ENCODE measurements at regions not wholly inside any gene's neighbourhood (a gene's known extent, or its start where the extent isn't known, plus 50 kb on each side); places are given as distances from the start of the nearest gene placed in this dataset.
"Not testable (repeated sequence)": the region's sequence is repeated elsewhere in the genome, so short reads cannot be mapped to it uniquely, and the experiment has no call there.

DNA sequence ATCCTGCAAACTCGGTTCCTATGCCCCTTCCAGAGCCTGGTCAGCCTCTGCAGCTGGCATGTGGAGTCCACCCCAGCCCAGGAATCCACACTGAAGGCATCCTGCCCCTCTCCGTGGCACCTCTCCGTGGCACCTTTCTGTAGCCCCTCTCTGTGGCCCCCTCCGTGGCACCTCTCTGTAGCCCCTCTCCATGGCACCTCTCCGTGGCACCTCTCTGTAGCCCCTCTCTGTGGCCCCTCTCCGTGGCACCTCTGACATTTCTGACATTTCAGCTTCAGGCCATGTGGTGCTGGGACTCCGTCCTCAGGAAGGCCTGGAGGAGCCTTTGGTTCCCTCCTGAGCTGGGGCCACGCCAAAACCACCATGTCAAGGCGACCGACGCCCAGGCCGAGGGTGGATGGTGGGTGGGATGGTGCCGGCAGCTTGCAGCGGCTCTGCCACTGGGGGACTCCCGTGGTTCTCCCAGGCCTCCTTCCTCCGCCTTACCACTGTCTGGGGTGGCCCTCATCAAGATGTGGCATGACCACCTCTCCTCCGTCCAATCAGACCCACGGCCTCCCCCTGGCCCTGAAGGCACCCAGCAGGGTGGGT, 1518.5 kb downstream of the BRD1 start:
- no peak for DNase-seq

DNA sequence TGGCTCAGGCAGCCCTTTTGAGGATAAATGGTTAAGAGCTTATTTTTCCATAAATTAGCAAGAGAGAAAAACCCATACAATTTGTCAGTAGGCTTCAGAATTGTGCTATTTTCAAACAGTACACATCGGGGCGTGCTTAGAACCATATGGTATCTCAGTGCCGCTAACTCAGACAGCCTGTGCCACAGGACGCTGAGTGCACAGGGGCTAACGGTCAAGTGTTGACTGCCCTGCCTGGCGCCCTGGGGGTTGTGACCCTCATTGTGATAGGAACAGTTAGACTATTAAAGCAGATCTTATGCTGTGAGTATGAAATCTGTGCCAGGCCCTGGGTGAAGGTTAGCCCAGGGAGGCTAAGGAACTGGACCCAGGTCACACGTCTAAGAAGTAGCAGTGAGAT, 1519.7 kb downstream of the BRD1 start:
- DNase-seq = no peak

DNA sequence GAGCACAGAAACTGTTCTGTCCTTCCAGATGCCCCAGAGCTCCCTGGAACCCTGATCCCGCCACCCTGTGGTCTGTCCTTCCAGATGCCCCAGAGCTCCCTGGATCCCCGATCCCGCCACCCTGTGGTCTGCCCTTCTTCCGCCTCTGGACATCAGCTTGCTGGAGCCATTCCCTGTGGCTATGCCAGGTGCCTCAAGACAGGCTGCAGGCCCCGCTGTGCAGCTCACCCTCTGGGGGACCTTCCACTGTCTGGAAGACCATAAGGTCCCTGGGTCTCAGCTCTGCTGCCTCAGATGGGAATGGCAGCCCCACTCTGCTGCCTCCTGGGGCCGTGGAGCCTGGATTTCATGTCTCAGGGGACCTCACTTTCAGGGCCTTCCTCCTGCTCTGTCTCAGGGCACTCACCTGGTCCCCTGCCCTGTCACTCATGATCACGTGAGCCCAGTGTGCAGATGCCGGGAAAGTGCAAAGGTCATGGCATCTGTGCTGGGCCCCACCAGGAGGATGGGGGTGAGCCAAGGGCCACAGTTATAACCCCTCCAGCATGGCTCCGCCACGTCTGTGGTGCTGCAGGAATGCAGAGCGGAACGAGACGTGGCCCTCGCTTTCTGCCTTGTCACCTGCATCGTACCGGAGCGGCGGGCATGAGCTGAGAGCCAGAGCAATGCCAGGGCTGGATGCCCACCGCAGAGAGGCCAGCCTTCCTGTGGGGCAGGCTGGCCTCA, 1520.7 kb downstream of the BRD1 start:
- DNase-seq = no peak

DNA sequence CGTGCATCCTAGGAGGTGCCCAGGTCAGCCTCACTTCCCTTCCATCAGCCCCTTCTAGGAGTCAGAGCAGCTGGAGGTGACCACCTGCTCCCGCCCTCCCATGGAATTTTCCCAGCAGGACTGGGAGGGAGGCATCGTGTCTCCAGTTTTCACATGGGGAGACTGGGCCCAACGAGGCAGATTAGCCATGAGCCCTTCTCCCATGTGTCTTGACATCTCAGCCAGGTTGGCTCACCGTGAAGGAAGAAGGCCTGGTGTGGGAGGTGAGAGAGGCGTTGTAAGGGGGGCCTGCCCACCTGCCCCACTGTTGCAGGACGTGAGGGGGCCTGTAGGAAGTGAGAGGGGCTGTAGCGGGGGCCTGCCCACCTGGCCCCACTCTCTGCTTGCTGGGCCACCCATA, 1521.4 kb downstream of the BRD1 start:
- DNase-seq = no peak

DNA sequence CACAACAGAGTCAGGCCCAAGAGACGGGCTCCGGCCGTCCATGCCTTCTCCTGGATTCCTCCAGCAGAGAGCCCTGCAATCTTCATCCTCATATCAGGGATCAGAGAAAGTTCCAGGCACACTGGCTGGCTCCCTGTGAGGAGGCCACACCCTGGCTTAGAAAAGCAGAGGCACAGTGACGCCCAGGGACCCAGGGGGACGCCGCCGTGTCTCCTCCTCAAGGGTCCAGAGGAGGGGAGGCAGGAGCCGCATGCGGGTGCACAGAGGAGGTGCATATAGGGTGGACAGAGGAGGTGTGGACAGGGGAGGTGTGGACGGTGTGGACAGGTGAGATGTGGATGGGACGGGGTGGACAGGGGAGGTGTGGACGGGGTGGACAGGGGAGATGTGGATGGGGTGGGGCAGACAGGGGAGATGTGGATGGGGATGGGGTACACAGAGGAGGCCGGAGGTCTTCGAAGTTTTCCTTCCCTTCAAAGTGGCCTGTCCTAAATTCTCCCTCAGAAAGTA, 1521.9 kb downstream of the BRD1 start:
- no peak for DNase-seq

DNA sequence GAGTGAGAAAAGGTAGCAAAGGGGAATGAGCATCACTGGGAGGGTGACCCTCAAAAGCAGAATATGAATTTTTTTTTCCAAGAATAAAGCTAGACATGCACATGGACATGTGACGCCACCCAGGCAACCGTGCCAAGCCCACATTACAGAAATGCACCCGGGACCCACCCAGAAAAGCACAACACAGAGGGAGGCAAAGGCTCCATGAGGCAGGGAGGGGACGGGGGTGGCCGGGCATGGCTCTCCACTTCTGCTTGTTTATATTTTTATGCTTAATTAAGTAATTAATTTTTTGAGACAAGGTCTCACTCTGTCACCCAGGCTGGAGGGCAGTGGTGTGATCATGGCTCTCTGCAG, 1524.3 kb downstream of the BRD1 start:
- DNase-seq = no peak

DNA sequence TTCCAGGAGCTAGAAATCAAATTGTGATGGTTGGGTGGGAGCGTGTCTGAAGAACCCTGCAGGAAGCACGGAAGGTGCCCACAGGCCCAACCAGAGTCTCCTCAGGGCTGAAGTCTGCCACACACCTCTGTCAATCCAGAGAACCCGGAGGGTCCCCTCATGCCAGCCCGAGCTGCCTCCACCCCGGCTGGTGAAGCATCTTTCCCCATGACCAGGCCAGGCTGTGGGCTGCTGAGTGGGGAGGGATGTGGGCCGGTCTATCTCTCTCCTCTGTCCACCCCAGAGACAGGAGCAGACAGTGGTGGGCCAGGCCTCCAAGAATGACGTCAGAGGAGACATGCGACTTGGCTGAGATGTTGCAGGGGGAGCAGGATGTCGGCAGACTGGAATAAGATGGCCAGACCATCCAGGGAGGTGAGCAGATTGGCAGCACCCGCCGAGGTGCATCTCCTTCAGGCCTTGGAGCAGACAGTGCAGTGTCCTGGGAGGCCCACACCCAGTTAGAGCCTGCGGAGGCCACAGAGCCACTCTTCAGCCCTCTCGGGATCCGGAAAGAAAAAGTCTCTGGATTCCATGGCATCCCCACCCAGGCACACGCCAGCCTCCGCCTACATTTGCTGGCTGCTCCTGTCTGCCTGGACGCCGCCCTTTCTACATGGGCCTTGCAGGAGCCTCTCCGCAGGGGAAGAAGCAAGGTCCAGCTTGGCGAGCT, 1524.9 kb downstream of the BRD1 start:
- DNase-seq = no peak

DNA sequence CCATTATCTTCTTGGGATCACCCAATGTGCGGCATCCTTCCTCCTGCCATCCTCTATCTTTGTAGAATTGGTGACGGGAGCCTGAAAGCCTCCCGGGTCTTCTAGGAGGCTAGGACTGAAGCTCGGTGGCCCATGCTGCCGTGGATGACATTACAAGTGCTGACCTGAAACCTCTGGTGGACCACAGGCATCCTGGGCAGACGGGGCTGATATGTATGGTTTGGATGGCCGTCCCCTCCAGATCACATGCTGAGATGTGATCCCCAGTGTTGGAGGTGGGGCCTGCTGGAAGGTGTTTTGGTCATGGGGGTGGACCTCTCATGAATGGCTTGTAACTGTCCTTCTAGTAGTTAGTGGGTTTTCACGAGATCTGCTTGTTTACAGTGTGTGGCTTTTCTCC, 1525.8 kb downstream of the BRD1 start:
- DNase-seq = no peak

DNA sequence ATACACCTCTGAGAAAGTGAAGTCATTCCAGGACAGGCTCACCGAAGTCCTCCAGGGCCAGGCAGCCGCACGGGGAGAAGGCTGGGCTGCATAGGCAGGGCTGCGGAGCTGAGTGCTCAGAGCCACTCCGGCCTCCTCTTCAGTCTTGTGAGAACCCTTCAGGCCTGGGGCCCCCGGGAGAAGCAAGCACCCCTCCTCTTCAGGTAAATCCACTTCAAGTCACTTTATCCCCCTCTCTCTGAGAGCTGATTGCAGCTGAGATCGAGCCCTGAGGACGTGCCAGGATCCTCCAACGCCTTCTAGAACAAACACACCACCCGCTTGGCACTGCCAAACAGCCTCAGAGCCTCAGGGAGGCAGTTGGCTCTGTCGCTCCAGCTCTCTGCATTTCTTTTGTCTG, 1526.3 kb downstream of the BRD1 start:
- DNase-seq = peak; percentile 2 to 26

DNA sequence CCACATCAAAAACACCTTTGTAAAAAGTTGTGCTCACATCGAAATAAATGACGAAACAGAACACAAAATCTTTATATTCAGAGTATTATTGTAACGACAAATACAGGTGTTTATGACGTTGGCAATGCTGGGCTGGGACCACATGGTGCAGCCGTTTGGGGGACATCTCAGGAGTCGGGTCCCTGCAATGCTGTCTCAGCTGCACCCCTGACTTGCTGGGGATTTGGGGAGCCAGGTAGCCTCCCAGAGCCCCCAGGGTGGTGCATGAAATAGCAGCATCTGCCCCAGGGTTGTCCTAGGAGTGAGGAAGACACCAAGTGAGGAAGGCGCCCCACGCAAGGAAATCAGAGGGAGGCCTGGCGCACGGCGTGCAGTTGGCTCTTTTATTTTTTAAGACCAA, 1526.8 kb downstream of the BRD1 start:
- DNase-seq = no peak

DNA sequence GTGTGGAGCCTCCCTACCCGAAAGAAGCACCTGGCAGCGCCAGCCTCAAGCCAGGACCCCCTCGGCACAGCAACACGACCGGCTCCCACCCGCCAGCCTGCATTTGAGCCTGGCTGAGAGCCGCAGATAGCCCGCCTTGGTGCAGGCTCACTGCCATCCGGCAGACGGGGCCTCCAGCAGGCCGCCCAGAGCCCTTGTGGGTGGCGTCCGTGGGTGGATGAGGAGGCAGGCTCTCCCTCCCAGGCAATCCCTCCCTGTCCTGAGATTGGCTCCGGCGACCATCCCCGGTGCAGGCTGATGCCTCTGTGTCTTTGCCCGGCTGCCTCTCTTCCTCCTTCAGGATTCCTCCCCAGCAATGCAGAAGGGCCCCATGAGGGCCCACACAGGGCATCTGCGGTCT, 1527.9 kb downstream of the BRD1 start:
- no peak for DNase-seq

DNA sequence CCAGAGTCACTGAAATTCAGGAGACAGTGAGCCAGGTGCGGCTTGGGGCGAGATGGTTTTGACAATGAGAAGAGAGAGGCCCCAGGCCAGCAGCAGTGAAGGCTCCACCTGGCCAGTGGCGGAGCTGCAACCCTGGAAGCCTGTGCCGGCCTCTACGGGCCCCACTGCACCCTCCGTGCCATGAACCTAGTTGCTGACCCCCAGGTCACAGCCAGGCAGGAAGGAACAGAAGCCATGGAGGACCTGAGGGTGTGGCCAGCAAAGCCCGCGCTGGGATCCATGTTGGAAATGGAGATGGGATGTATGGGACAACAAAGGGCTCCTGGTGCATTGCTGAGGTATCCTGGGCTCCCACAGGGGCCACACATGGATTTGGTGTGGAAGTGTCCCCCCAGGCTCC, 1528.5 kb downstream of the BRD1 start:
- no peak for DNase-seq

DNA sequence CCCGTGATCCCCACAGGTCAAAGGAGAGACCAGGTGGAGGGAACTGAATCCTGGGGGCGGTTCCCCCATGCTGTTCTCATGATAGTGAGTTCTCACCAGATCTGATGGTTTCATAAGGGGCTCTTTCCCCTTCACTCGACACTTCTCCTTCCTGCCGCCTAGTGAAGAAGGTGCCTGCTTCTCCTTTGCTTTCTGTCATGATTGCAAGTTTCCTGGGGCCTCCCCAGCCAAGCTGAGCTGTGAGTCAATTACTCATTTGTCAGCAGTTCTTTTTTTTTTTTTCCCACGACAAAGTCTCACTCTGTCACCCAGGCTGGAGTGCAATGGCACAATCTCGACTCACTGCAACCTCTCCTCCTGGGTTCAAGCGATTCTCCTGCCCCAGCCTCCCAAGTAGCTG, 1530.4 kb downstream of the BRD1 start:
- DNase-seq = no peak

DNA sequence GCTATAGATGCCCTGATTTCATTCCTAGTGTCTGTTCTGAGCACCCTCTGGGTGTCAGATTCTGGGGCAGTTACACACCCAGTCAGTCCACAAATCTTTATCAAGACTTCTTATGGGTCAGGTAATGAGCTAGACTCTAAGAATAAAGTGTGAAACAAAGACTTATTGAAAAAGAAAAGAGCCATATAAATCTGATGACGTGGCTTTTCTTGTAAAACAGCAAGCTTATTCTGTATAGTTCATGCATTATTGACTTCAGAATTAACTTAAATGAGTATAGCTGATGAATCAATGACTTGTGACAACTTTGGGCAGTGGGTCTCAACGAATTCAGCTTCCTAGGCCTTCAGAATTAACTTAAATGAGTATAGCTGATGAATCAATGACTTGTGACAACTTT, 1527.5 kb downstream of the TBC1D22A start:
- DNase-seq = not testable (repeated sequence)

DNA sequence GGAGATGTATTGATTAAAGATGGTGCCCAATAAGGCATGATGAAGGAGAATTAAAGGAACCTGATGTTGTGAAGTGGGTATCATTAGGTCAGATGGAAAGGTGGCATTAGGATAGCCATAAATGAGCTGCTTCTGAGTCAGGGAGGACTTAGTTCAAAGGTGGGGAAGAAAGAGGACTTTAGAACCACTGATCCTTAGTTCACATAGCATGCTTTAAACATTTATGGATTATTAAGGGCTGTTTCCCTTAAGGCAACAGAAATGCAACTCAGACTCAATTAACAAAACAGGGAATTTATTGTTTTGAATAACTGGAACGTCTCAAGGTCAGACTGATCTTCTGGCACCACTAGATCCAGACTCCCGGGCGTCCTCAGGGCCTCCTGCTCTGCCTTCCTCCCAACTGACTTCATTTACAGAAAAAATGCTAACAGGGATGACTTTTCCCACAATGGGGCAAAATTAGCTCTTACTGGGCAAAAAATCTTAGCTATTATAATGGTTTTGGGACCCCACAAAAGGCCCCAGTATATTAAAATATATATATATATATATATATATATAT, 1526.0 kb downstream of the TBC1D22A start:
- no peak for DNase-seq

DNA sequence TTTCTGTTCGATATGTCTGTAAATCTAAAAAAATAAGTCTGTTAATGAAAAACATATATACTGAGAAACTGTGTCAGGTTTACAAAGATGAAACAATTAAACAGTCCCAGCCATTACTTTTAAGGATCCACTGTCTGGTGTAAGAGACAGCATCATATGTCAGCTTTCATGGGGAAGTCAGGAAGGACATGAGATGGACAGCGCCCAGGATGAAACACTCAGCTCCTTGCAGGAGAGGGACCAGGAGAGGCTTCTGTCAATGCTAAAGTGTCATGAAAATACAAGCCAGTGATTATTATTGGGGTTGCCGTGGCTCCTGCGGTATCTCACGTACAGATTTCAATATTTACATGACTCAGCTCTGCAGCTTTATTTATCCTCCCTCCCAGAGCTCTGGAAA, 1524.6 kb downstream of the TBC1D22A start:
- no peak for DNase-seq

DNA sequence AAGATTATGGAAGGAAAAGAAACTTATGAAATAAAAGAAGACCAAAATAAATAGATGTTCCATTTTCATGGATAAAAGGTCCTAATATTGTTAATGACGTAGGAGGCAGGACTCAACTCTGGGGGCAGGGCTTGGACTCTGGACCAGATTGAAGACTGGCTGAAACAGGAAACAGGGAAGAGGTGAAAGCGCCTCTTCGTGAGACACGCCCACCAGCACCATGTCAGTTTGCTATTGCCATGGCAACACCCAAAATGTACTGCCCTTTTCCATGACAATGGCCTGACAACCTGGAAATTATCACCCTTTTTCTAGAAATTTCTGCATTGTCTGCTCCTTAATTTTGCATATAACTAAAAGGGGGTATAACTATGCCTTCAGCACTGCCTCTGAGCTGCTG, 1522.2 kb downstream of the TBC1D22A start:
- no peak for DNase-seq

DNA sequence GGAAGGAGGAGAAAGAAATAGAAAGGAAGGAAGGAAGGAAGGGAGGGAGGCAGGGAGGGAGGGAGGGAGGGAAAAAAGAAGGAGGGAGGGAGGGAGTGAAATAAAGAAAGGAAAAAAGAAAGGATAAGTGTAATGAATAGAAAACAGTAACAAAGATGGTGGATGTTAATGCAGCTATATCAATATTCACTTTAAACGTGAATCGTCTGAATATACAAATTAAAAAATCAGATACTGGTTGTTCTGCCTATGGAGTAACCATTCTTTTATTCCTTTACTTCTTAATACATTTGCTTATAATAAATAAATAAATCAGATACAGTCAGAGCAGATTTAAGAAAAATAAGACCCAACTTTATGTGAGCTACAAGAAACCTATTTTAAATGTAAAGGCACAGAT, 1520.4 kb downstream of the TBC1D22A start:
- DNase-seq = no peak

DNA sequence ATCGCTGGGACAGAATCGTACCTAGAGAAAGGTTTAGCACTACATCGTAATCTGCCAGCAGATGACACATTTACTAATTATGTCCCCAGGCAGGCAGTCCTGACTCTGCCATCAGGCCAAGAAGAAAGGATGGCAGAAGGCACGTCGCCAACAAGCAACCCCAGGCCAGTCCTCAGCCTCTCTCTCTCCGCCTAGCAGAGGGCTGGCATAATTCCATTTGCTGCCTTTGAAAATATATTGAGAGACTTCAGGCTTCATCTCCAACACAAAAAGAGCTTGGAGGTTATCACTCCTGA, 1517.0 kb downstream of the TBC1D22A start:
- no peak for DNase-seq

DNA sequence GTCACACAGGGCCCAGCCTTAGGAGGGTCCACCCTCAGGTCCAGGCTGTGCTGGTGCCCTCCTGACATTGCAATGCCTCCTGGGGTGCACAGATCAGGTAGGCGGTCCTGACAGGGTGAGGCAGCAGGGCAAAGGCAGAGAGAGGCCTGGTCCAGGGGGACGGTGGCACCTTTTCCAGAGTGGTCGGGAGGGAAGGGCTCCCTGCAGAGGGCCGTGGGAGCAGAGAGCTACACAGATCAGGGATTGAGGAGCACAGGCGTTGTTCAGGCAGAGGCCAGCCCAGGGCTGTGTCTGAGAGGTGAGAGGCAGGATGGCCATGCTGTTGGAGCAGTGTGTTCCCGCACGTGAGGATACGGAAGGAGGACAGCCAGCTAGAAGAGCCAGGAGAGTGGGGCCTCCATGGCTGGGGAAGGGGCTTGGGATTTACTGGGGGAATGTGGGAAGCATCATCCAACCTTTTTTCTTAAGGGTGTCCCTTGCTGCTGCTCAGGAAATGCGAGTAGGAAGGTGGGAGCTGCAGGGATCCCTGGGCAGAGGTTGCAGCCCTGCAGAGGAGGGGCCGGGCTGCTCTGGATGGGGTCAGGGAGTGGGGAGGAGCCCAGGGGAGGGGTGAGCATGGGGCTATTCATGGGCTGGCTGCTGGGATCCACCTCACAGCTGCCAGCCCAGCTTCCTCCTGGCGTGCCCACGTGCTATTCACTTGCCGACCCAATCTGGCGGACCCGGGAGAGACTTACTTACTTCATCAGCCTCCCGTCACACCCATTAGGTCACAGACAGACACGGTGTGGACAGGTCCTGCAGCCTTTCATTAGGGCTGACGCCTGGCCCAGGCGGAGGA, 1516.4 kb downstream of the TBC1D22A start:
- DNase-seq = no peak

DNA sequence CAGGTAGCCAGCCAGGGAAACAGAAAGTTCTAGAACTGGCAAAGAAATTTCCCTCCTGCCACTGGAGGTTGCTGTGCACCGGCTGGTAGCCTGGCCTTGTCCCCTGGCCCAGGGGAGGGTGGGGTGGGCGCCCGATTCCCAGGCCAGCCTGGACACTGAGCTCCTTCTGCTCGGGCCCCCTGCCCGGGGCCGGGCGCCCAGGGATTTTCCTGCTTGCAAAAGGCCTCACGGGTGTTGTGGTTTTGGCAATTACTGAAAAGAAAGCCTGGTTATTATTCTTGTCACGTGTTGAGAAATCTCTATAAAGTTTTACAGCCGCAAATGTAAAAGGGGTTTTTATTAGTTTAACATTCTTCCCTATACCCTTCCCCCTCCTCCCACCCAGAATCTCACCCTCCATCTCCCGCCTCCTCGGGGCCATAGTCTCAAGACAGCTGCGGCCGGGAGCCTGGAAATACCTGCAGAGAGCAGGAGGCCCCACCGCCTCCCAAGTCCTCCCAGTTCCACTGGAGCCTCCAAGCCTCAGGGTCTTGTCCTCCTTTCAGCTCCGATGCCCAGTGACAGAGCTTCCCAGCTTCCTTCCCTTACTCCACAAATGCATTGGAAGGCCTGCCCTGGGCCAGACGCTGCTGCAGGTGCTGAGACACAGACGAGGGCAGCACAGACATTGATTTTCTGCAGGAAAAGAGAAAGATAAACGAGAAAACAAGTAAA, 1515.6 kb downstream of the TBC1D22A start:
- DNase-seq = no peak

Measured in NCI-H187 (cell line).